NCI-H128 (cell line): ENCODE measurements at regions not wholly inside any gene's neighbourhood (a gene's known extent, or its start where the extent isn't known, plus 50 kb on each side); places are given as distances from the start of the nearest gene placed in this dataset.
"Not testable (repeated sequence)": the region's sequence is repeated elsewhere in the genome, so short reads cannot be mapped to it uniquely, and the experiment has no call there.

Experiments
- DNase-seq: peaks from one replicate; lab custom pipeline; 2025; ENCODE audit not compliant: unreplicated experiment; lab: John Stamatoyannopoulos, UW

- DNase-seq: no peak
Measured at GRCh38 chr6:139525415-139525814, 151.0 kb upstream of the CITED2 start.

GRCh38 chr6:139523986-139524385 is 149.5 kb upstream of the CITED2 start:
- no peak for DNase-seq

- DNase-seq: no peak
Measured at GRCh38 chr6:139522511-139523220, 148.2 kb upstream of the CITED2 start.

- DNase-seq: no peak
Measured at GRCh38 chr6:139521338-139521737, 146.9 kb upstream of the CITED2 start.

GRCh38 chr6:139520321-139520768 is 145.9 kb upstream of the CITED2 start:
- no peak for DNase-seq

GRCh38 chr6:139519571-139520031 is 145.2 kb upstream of the CITED2 start:
- DNase-seq: no peak

- DNase-seq: no peak
Measured at GRCh38 chr6:139519097-139519496, 144.6 kb upstream of the CITED2 start.

GRCh38 chr6:139518556-139519091 is 144.2 kb upstream of the CITED2 start:
- no peak for DNase-seq

- not testable (repeated sequence) for DNase-seq
Measured at GRCh38 chr6:139517998-139518555, 143.6 kb upstream of the CITED2 start.

GRCh38 chr6:139515511-139515910 is 141.1 kb upstream of the CITED2 start:
- DNase-seq: peak; percentile 3

GRCh38 chr6:139514819-139515218 is 140.4 kb upstream of the CITED2 start:
- DNase-seq: no peak

GRCh38 chr6:139510040-139510790 is 135.8 kb upstream of the CITED2 start:
- DNase-seq: no peak

- DNase-seq: no peak
Measured at GRCh38 chr6:139509167-139509566, 134.7 kb upstream of the CITED2 start.

- DNase-seq: no peak
Measured at GRCh38 chr6:139508576-139508975, 134.1 kb upstream of the CITED2 start.

GRCh38 chr6:139508023-139508422 is 133.6 kb upstream of the CITED2 start:
- no peak for DNase-seq

GRCh38 chr6:139500977-139501376 is 126.5 kb upstream of the CITED2 start:
- DNase-seq: no peak

GRCh38 chr6:139498715-139499114 is 124.3 kb upstream of the CITED2 start:
- DNase-seq: no peak

- DNase-seq: no peak
Measured at GRCh38 chr6:139497345-139497961, 123.0 kb upstream of the CITED2 start.

- no peak for DNase-seq
Measured at GRCh38 chr6:139496654-139497344, 122.4 kb upstream of the CITED2 start.

GRCh38 chr6:139494376-139494990 is 120.0 kb upstream of the CITED2 start:
- DNase-seq: no peak
